ENCODE measurements at regions not wholly inside any gene's neighbourhood (a gene's known extent, or its start where the extent isn't known, plus 50 kb on each side); places are given as distances from the start of the nearest gene placed in this dataset.

DNA sequence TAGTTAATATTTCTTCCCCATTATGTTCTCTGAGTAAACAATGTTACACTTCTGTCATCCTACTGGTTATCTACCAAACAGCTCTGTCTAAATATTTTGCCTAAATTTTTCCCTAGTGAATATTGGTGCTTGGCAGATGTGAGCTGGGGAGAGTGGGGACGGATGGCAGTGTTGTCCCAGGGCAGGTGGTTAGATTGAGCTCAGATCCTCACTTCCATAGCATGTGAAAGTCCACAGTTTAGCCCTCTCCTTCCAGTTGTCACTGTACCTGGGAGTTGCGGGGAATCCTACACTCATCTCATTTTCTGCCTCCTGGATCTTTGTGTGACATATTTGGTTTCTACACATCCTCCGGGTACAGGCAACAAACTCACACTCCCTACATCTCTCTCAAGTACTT lies 484.9 kb downstream of the EPM2A start:
- no peak overlapping the region for H3K9ac ChIP-seq (ENCODE audit: low read depth in 1 of 2, low read length in 2 of 2)
- WGBS, result 69% methylated on average over 3 of the region's 3 CpGs

More for the DNA sequence above, 484.9 kb downstream of the EPM2A start:
- Histone ChIP-seq H3K9me3 (ENCODE audit: control insufficient read depth in 4 of 4, low read length in 3 of 4) (peaks cover 0 to under 1% (median 0%) of the 10 kb centered on the region in 4 donors), H3K36me3 (ENCODE audit: control insufficient read depth in 4 of 4, insufficient read depth in 3 of 4, low read depth in 1 of 4, low read length in 3 of 4) (no peaks in the 10 kb centered on the region), H3K27ac (ENCODE audit: low read depth in 1 of 2, low read length in 2 of 2) (no peak overlapping the region), H3K27me3 (ENCODE audit: control insufficient read depth in 4 of 4, insufficient read depth in 4 of 4, low read length in 3 of 4) (no peaks in the 10 kb centered on the region), H3K4me3 (ENCODE audit: low read depth in 1 of 3, low read length in 3 of 3) (no peak overlapping the region), H3K4me1 (ENCODE audit: control insufficient read depth in 4 of 4, insufficient read depth in 4 of 4, low read length in 3 of 4) (peaks cover 0 to 10% (median 2%) of the 10 kb centered on the region in 4 donors)
- no peak for DNase-seq (ENCODE audit: low spot score)
- no peak for TF ChIP-seq RXRA (IDR thresholded peaks at IDR 0.05)
- no peak for TF ChIP-seq GABPA (IDR thresholded peaks at IDR 0.05 in 1 of 2, conservative IDR thresholded peaks at IDR 0.05 in 1 of 2)
- TF ChIP-seq HNF4G (IDR thresholded peaks at IDR 0.05), result no peak
- TF ChIP-seq, protein P1, sequence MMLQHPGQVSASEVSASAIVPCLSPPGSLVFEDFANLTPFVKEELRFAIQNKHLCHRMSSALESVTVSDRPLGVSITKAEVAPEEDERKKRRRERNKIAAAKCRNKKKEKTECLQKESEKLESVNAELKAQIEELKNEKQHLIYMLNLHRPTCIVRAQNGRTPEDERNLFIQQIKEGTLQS (IDR thresholded peaks at IDR 0.05), result no peak
- TF ChIP-seq EGR1 (IDR thresholded peaks at IDR 0.05; ENCODE audit: low read depth in 2 of 2), result no peak
- TF ChIP-seq REST (IDR thresholded peaks at IDR 0.05), result no peak
- no peak for TF ChIP-seq SP1 (IDR thresholded peaks at IDR 0.05)
- TF ChIP-seq YY1 (IDR thresholded peaks at IDR 0.05), result no peak
- TF ChIP-seq NR2F2 (IDR thresholded peaks at IDR 0.05), result no peak
- no peak for TF ChIP-seq CTCF (IDR thresholded peaks at IDR 0.05; ENCODE audit: low read depth, low read length, missing input control)
- no peak for TF ChIP-seq FOXA1 (IDR thresholded peaks at IDR 0.05)
- no peak for TF ChIP-seq FOXA2 (IDR thresholded peaks at IDR 0.05)
- TF ChIP-seq ZBTB33 (IDR thresholded peaks at IDR 0.05), result no peak
- TF ChIP-seq RAD21 (IDR thresholded peaks at IDR 0.05), result no peak

Measured in liver (tissue), 8 donors.